ENCODE measurements at regions not wholly inside any gene's neighbourhood (a gene's known extent, or its start where the extent isn't known, plus 50 kb on each side); places are given as distances from the start of the nearest gene placed in this dataset.

- no peak for DNase-seq
Observed at GRCh38 chr5:145499483-145499882, 335.7 kb downstream of the PRELID2 start.

- no peak for DNase-seq
Observed at GRCh38 chr5:145497052-145497451, 338.1 kb downstream of the PRELID2 start.

- no peak for DNase-seq
Observed at GRCh38 chr5:145495741-145496140, 339.4 kb downstream of the PRELID2 start.

GRCh38 chr5:145495196-145495595, 339.9 kb downstream of the PRELID2 start:
- no peak for DNase-seq

- no peak for DNase-seq
Observed at GRCh38 chr5:145493435-145493834, 341.7 kb downstream of the PRELID2 start.

GRCh38 chr5:145489516-145489915, 345.6 kb downstream of the PRELID2 start:
- no peak for DNase-seq

GRCh38 chr5:145484158-145484557, 351.0 kb downstream of the PRELID2 start:
- no peak for DNase-seq

GRCh38 chr5:145483212-145483611, 351.9 kb downstream of the PRELID2 start:
- no peak for DNase-seq

GRCh38 chr5:145479857-145480256, 355.3 kb downstream of the PRELID2 start:
- no peak for DNase-seq

- no peak for DNase-seq
Observed at GRCh38 chr5:145479271-145479670, 355.9 kb downstream of the PRELID2 start.

- DNase-seq: no peak
Observed at GRCh38 chr5:145478651-145479050, 356.5 kb downstream of the PRELID2 start.

- peak; percentile 71 for DNase-seq
Observed at GRCh38 chr5:145473042-145473642, 362.0 kb downstream of the PRELID2 start.

- peak; percentile 74 for DNase-seq
Observed at GRCh38 chr5:145471831-145472612, 363.1 kb downstream of the PRELID2 start.

- DNase-seq: no peak
Observed at GRCh38 chr5:145471026-145471425, 364.1 kb downstream of the PRELID2 start.

GRCh38 chr5:145470396-145470979, 364.7 kb downstream of the PRELID2 start:
- DNase-seq: no peak

GRCh38 chr5:145467446-145467845, 367.7 kb downstream of the PRELID2 start:
- peak; percentile 13 for DNase-seq

GRCh38 chr5:145466533-145466932, 368.6 kb downstream of the PRELID2 start:
- DNase-seq: no peak

GRCh38 chr5:145465474-145466263, 369.5 kb downstream of the PRELID2 start:
- no peak for DNase-seq

- no peak for DNase-seq
Observed at GRCh38 chr5:145464171-145464570, 371.0 kb downstream of the PRELID2 start.

GRCh38 chr5:145463634-145464033, 371.5 kb downstream of the PRELID2 start:
- no peak for DNase-seq

- no peak for DNase-seq
Observed at GRCh38 chr5:145462525-145462924, 372.6 kb downstream of the PRELID2 start.

- no peak for DNase-seq
Observed at GRCh38 chr5:145450286-145450885, 384.8 kb downstream of the PRELID2 start.

GRCh38 chr5:145449794-145450193, 385.3 kb downstream of the PRELID2 start:
- DNase-seq: no peak

Measured in hematopoietic multipotent progenitor cell treated with erythropoietin and hydrocortisone succinate and interleukin-3 and kit ligand, for 6 days (in vitro differentiated cells).